BE2C (cell line): ENCODE measurements at regions not wholly inside any gene's neighbourhood (a gene's known extent, or its start where the extent isn't known, plus 50 kb on each side); places are given as distances from the start of the nearest gene placed in this dataset.
"Not testable (repeated sequence)": the region's sequence is repeated elsewhere in the genome, so short reads cannot be mapped to it uniquely, and the experiment has no call there.

Source experiments
- DNase-seq: peaks from one replicate; pipeline ENCODE4 v3.0.0-alpha.2; 2020
- H3K27me3 ChIP-seq: fragments of 250-450 bp; sonication (Bioruptor Pico); 2 replicates; pipeline ENCODE4 v1.5.1; 2020; ENCODE audit warnings: mild to moderate bottlenecking
- H3K36me3 ChIP-seq: fragments of 250-450 bp; sonication (Bioruptor Pico); 2 replicates; pipeline ENCODE4 v1.5.1; 2020; ENCODE audit warnings: mild to moderate bottlenecking
- H3K4me1 ChIP-seq: fragments of 250-450 bp; sonication (Bioruptor Pico); 2 replicates; pipeline ENCODE4 v1.5.1; 2020
- H3K4me3 ChIP-seq: 2 replicates; pipeline ENCODE4 v1.5.1; 2011; ENCODE audit warnings: low read depth, low read length
- H3K9me3 ChIP-seq: fragments of 250-450 bp; sonication (Bioruptor Pico); 2 replicates; pipeline ENCODE4 v1.5.1; 2020
- CTCF ChIP-seq: IDR thresholded peaks from 2 replicates; pipeline ENCODE4 v1.5.1; 2012; ENCODE audit warnings: mild to moderate bottlenecking, low read depth, low read length

GRCh38 chr13:52916486-52916990 is 68.1 kb upstream of the PCDH8 start:
- Histone ChIP-seq H3K27me3 (no peaks in the 10 kb centered on the region), H3K9me3 (no peaks in the 10 kb centered on the region), H3K36me3 (no peaks in the 10 kb centered on the region), H3K4me1 (no peaks in the 10 kb centered on the region), H3K4me3 (no peak overlapping the region)
- DNase-seq = no peak
- TF ChIP-seq CTCF = no peak

- H3K36me3 ChIP-seq = no peaks in the 10 kb centered on the region
- no peak for TF ChIP-seq CTCF
- H3K9me3 ChIP-seq = no peaks in the 10 kb centered on the region
These were observed 62.9 kb upstream of the PCDH8 start for GRCh38 chr13:52911340-52911739.

GRCh38 chr13:52910318-52910717 is 61.9 kb upstream of the PCDH8 start:
- H3K27me3 ChIP-seq, H3K4me3 ChIP-seq, H3K36me3 ChIP-seq, H3K9me3 ChIP-seq, H3K4me1 ChIP-seq, DNase-seq: not testable (repeated sequence)

More at GRCh38 chr13:52911340-52911739, 62.9 kb upstream of the PCDH8 start:
- H3K27me3 ChIP-seq = peaks cover 6% of the 10 kb centered on the region; the same call in 1 of the 2 replicates
- no peak overlapping the region for H3K4me3 ChIP-seq
- DNase-seq = no peak
- no peaks in the 10 kb centered on the region for H3K4me1 ChIP-seq

GRCh38 chr13:52906122-52906903 is 57.9 kb upstream of the PCDH8 start:
- Histone ChIP-seq H3K36me3 (no peaks in the 10 kb centered on the region), H3K27me3 (peaks cover 8% of the 10 kb centered on the region), H3K4me1 (no peaks in the 10 kb centered on the region), H3K4me3 (no peak overlapping the region), H3K9me3 (no peaks in the 10 kb centered on the region)
- DNase-seq = no peak
- TF ChIP-seq CTCF = no peak

- peaks cover 8% of the 10 kb centered on the region for H3K27me3 ChIP-seq
- no peaks in the 10 kb centered on the region for H3K36me3 ChIP-seq
- TF ChIP-seq CTCF = no peak
- H3K9me3 ChIP-seq = no peaks in the 10 kb centered on the region
- no peak overlapping the region for H3K4me3 ChIP-seq
- no peak for DNase-seq
- no peaks in the 10 kb centered on the region for H3K4me1 ChIP-seq
These were observed 57.3 kb upstream of the PCDH8 start for GRCh38 chr13:52905701-52906100.

GRCh38 chr13:52903320-52903719 is 54.9 kb upstream of the PCDH8 start:
- H3K4me3 ChIP-seq = no peak overlapping the region
- H3K4me1 ChIP-seq = no peaks in the 10 kb centered on the region
- DNase-seq = no peak
- peaks cover 8% of the 10 kb centered on the region for H3K27me3 ChIP-seq
- H3K9me3 ChIP-seq = no peaks in the 10 kb centered on the region
- no peak for TF ChIP-seq CTCF
- H3K36me3 ChIP-seq = no peaks in the 10 kb centered on the region
